ENCODE measurements at regions not wholly inside any gene's neighbourhood (a gene's known extent, or its start where the extent isn't known, plus 50 kb on each side); places are given as distances from the start of the nearest gene placed in this dataset.

DNA sequence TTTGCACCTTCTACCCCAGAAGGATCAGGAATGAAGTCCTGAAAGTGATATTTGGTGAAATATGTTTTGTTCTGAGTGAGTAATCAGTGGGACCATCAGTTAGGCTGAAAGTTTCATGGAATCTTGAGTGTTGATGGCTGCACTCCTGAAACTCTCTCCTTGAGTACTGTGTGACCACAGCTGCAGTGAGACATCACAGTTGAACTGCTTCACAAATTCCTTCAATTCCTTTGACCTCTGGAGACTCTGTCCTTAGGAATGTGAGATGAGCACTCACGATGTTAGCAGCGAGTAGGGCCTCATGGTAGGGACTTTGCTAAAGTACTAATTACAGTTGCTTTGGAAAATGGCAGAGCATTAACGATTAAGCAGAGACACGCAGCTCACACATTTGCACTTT is 142.9 kb upstream of the SLC4A4 start:
- Histone ChIP-seq H3K4me1 (no peaks in the 10 kb centered on the region), H3K27ac (replicated peaks) (no peak overlapping the region), H3K9me3 (replicated peaks) (no peaks in the 10 kb centered on the region), H3K27me3 (ENCODE audit: low read depth) (peaks cover 6% of the 10 kb centered on the region), H3K4me3 (no peak overlapping the region), H3K36me3 (no peaks in the 10 kb centered on the region)
- intact Hi-C loops (cut with micrococcal nuclease): no loop called here
- DNase-seq: no peak
- TF ChIP-seq, protein P1, sequence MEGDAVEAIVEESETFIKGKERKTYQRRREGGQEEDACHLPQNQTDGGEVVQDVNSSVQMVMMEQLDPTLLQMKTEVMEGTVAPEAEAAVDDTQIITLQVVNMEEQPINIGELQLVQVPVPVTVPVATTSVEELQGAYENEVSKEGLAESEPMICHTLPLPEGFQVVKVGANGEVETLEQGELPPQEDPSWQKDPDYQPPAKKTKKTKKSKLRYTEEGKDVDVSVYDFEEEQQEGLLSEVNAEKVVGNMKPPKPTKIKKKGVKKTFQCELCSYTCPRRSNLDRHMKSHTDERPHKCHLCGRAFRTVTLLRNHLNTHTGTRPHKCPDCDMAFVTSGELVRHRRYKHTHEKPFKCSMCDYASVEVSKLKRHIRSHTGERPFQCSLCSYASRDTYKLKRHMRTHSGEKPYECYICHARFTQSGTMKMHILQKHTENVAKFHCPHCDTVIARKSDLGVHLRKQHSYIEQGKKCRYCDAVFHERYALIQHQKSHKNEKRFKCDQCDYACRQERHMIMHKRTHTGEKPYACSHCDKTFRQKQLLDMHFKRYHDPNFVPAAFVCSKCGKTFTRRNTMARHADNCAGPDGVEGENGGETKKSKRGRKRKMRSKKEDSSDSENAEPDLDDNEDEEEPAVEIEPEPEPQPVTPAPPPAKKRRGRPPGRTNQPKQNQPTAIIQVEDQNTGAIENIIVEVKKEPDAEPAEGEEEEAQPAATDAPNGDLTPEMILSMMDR (IDR thresholded peaks at IDR 0.05; ENCODE audit: borderline replicate concordance): no peak

DNA sequence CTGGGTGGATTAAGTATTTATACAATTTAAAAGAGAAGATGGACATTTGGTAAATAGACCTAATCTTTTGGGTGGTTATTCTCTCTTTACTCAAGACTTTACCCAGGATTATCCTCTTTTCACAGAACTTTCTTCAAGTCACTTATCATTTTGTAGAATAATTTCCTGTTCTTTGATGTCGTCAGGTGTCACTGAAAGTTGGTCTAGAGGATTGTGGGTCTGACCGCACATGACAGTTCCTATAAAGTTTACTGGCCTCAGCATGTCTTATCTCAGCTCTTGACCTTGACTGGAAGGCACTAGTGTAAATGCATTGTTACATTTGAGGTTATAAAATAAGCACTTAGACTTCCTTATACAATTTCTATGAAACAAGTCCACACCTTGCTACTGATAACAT is 139.9 kb upstream of the SLC4A4 start:
- DNase-seq: no peak
- TF ChIP-seq, protein P1 (IDR thresholded peaks at IDR 0.05; ENCODE audit: borderline replicate concordance): no peak
- intact Hi-C loops (cut with micrococcal nuclease): no loop called here

DNA sequence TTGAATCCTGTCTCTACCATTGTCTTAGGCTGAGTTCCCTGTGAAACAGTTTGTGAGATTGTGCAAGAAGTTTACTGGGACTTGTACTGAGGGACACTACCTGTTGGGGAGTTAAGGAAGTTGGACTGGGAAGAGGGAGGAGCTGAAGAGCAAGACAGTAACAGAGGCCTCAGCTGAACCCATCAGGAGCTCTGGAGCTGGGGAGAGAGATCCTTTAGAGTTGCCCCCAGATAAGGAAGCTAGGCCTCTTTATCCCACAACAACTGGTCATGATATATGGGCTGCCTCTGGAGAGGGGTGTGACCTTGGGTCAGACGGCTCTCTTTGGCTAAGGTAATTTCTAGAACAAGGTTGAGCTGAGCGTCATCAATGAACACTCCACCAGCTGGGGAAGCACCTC is 137.8 kb upstream of the SLC4A4 start:
- no peak overlapping the region for H3K27ac ChIP-seq (replicated peaks)

More for the DNA sequence above, 139.9 kb upstream of the SLC4A4 start:
- Histone ChIP-seq H3K4me3 (no peak overlapping the region), H3K27me3 (ENCODE audit: low read depth) (peaks cover 6% of the 10 kb centered on the region), H3K27ac (replicated peaks) (no peak overlapping the region), H3K4me1 (peaks cover 12% of the 10 kb centered on the region), H3K36me3 (no peaks in the 10 kb centered on the region), H3K9me3 (replicated peaks) (no peaks in the 10 kb centered on the region)

DNA sequence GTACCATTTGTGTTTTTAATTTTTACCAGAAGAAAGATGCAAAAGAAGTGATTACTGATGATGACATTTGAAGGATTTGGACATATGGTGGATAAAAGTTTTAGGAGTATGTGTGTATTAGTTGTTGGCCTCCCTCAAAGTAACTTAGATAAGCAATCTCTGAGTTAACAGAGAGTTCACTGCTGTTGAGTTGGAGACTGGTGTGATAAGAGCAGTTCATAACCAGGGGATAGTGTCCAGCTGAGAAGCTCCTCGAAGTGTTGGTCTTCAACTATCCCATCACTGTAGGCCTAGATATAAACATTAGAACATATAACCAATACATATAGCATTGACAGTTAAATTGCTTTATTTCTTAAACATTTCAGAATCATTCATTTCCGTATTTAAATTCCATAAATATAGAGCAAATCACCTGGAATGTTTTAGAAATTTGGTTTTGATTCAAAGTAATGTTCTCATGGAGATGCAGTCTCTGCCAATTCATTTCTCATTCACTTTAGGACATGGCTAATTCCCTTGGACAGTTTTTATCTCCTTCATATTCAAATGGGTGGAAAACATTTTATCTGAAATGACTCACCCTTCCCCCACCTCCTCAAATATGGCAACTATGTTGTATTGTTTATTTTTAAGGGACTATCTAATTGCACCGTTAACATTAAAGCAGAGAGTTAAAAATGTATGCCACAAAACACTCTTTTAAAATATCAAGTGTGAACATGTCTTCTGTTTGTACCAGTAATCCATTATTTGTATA is 136.8 kb upstream of the SLC4A4 start:
- Histone ChIP-seq H3K9me3 (replicated peaks) (no peaks in the 10 kb centered on the region), H3K4me1 (peaks cover 12% of the 10 kb centered on the region), H3K36me3 (no peaks in the 10 kb centered on the region), H3K4me3 (no peak overlapping the region), H3K27ac (replicated peaks) (no peak overlapping the region), H3K27me3 (ENCODE audit: low read depth) (no peaks in the 10 kb centered on the region)
- DNase-seq: no peak
- intact Hi-C loops (cut with micrococcal nuclease): no loop called here
- TF ChIP-seq, protein P1 (IDR thresholded peaks at IDR 0.05; ENCODE audit: borderline replicate concordance): no peak

More for the DNA sequence above, 137.8 kb upstream of the SLC4A4 start:
- no peaks in the 10 kb centered on the region for H3K27me3 ChIP-seq (ENCODE audit: low read depth)
- peaks cover 12% of the 10 kb centered on the region for H3K4me1 ChIP-seq
- H3K36me3 ChIP-seq: no peaks in the 10 kb centered on the region
- intact Hi-C loops (cut with micrococcal nuclease): no loop called here
- H3K4me3 ChIP-seq: no peak overlapping the region
- TF ChIP-seq, protein P1 (IDR thresholded peaks at IDR 0.05; ENCODE audit: borderline replicate concordance): no peak
- DNase-seq: no peak
- no peaks in the 10 kb centered on the region for H3K9me3 ChIP-seq (replicated peaks)

DNA sequence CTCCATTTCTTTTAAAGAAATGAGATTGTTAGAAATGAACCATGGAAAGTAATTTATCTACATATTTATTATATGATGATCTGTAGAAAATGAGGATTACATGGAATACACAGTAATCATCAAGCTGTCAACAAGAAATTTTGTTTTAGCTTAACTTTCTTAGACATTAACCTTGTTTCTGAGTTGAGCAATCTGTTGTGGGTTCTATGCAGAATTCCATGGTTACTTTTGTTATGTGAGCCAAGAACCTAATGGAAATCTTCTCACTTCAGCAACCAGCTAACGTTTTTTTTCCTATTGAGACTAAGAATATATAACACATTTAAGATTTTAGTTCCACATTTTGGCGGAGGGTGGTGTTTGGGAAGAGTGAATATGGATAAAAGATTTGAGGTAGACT is 136.1 kb upstream of the SLC4A4 start:
- Histone ChIP-seq H3K36me3 (no peaks in the 10 kb centered on the region), H3K4me1 (peaks cover 12% of the 10 kb centered on the region), H3K27me3 (ENCODE audit: low read depth) (no peaks in the 10 kb centered on the region), H3K27ac (replicated peaks) (no peak overlapping the region), H3K9me3 (replicated peaks) (no peaks in the 10 kb centered on the region), H3K4me3 (no peak overlapping the region)
- TF ChIP-seq, protein P1 (IDR thresholded peaks at IDR 0.05; ENCODE audit: borderline replicate concordance): no peak
- DNase-seq: no peak
- intact Hi-C loops (cut with micrococcal nuclease): no loop called here

All from left ventricle myocardium inferior (tissue), 1 donor.